ENCODE measurements at regions not wholly inside any gene's neighbourhood (a gene's known extent, or its start where the extent isn't known, plus 50 kb on each side); places are given as distances from the start of the nearest gene placed in this dataset.
"Not testable (repeated sequence)": the region's sequence is repeated elsewhere in the genome, so short reads cannot be mapped to it uniquely, and the experiment has no call there.

DNA sequence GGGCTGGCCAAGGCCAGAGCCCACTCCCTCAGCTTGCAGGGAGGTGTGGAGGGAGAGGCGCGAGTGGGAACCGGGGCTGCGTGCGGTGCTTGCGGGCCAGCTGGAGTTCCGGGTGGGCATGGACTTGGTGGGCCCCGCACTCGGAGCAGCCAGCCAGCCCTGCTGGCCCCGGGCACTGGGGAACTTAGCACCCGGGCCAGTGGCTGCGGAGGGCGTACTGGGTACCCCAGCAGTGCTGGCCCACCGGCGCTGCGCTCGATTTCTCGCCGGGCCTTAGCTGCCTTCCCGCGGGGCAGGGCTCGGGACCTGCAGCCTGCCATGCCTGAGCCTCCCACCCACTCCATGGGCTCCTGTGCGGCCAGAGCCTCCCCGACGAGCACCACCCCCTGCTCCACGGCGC lies 599.6 kb downstream of the TGIF2LX start:
- H3K4me3 ChIP-seq (ENCODE audit: control insufficient read depth in 2 of 3, extremely low read depth in 1 of 3, insufficient read depth in 2 of 3, low read depth in 1 of 3, low read length in 3 of 3); H3K4me2 ChIP-seq (ENCODE audit: control insufficient read depth, extremely low read depth, insufficient read depth, low read depth, low read length); H3K79me2 ChIP-seq (ENCODE audit: control insufficient read depth, insufficient read depth, low read length); H3K27ac ChIP-seq (ENCODE audit: control insufficient read depth, insufficient read depth, low read length); H3K9ac ChIP-seq (ENCODE audit: control insufficient read depth, extremely low read depth, insufficient read depth, low read length); DNase-seq (ENCODE audit: low read depth, low spot score); H2AFZ ChIP-seq (ENCODE audit: control insufficient read depth, low read length); FAIRE-seq; H3K36me3 ChIP-seq (ENCODE audit: control insufficient read depth in 2 of 2, extremely low read depth in 1 of 2, insufficient read depth in 2 of 2, low read length in 2 of 2); H4K20me1 ChIP-seq (ENCODE audit: control insufficient read depth, extremely low read depth, insufficient read depth, low read length); dilution Hi-C loops (cut with MboI; ENCODE audit: extremely low pct_ligation_motif_present, low sequenced_read_pairs); H3K27me3 ChIP-seq (ENCODE audit: control insufficient read depth, extremely low read depth, insufficient read depth, low read length); H3K4me1 ChIP-seq (ENCODE audit: control insufficient read depth, extremely low read depth, insufficient read depth, low read length); H3K9me1 ChIP-seq (ENCODE audit: control insufficient read depth, extremely low read depth, insufficient read depth, low read length); H3K9me3 ChIP-seq (ENCODE audit: control insufficient read depth, low read depth, low read length): not testable (repeated sequence)

DNA sequence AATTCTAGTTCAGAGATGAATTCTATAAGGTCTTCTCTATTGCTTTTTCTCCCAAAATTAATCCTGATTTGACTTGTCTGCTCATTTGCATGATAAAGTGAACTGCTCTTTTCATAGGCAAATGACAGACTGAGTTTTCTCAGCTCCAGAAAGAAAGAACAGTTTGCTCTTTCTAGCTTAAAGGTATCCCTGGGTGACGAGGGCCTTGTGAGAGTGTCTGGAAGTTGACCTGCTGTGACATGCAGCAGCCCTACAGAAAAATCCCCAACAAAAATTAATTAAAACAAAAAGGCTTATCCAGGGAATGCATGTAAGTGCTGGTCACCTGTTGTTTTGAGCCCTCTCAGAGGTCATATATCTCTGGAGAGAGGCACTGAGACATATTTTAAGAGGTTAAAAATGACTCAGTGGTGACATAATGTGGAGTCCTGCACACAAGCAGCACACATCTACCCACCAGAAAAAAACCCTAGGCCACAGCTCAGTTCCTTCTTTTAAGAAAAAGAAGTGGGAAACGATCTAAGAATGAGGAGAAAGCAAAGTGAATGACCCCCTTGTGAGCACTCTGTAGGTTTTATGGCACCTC lies 602.8 kb downstream of the TGIF2LX start:
- H2AFZ ChIP-seq (ENCODE audit: control insufficient read depth, low read length); H3K9me1 ChIP-seq (ENCODE audit: control insufficient read depth, extremely low read depth, insufficient read depth, low read length); H3K36me3 ChIP-seq (ENCODE audit: control insufficient read depth in 2 of 2, extremely low read depth in 1 of 2, insufficient read depth in 2 of 2, low read length in 2 of 2); H3K4me3 ChIP-seq (ENCODE audit: control insufficient read depth in 2 of 3, extremely low read depth in 1 of 3, insufficient read depth in 2 of 3, low read depth in 1 of 3, low read length in 3 of 3); dilution Hi-C loops (cut with MboI; ENCODE audit: extremely low pct_ligation_motif_present, low sequenced_read_pairs); H3K27me3 ChIP-seq (ENCODE audit: control insufficient read depth, extremely low read depth, insufficient read depth, low read length); H3K4me1 ChIP-seq (ENCODE audit: control insufficient read depth, extremely low read depth, insufficient read depth, low read length); H3K4me2 ChIP-seq (ENCODE audit: control insufficient read depth, extremely low read depth, insufficient read depth, low read depth, low read length); H3K27ac ChIP-seq (ENCODE audit: control insufficient read depth, insufficient read depth, low read length); H3K9me3 ChIP-seq (ENCODE audit: control insufficient read depth, low read depth, low read length); H4K20me1 ChIP-seq (ENCODE audit: control insufficient read depth, extremely low read depth, insufficient read depth, low read length); DNase-seq (ENCODE audit: low read depth, low spot score); H3K79me2 ChIP-seq (ENCODE audit: control insufficient read depth, insufficient read depth, low read length); H3K9ac ChIP-seq (ENCODE audit: control insufficient read depth, extremely low read depth, insufficient read depth, low read length); FAIRE-seq: not testable (repeated sequence)
